K562 (cell line): ENCODE measurements at regions not wholly inside any gene's neighbourhood (a gene's known extent, or its start where the extent isn't known, plus 50 kb on each side); places are given as distances from the start of the nearest gene placed in this dataset.

Experiments
- ATAC-seq: fragments of 200-7000 bp; cut with Tn5 transposase; 3 replicates; pipeline ENCODE4 v1.9.1; 2020; ENCODE audit warnings: moderate library complexity
- BruUV-seq: library from RNA; stranded (reverse); fragments of 400-500 nt; replicated peaks from 2 replicates; lab custom pipeline; 2021; lab: Mats Ljungman, UMichigan
- CTCF ChIA-PET: fragments of 300-600 bp; formaldehyde crosslinking; extraction: SDS; loops from one replicate; lab custom pipeline; 2021; ENCODE audit warnings: low intra/inter-chr PET ratio; lab: Yijun Ruan, JAX
- POLR2A ChIA-PET: fragments of 300-600, 350-650 bp; sonication (Branson Sonifier 250); formaldehyde crosslinking; extraction: SDS; loops from one replicate; lab custom pipeline; 2021; ENCODE audit warnings: antibody characterized with exemption, inconsistent platforms; lab: Yijun Ruan, JAX
- DNase-seq, 4 experiments: peaks; one replicate each; pipeline versions ENCODE4 v3.0.0 to v3.0.0-alpha.2; 2011 to 2018; ENCODE audit warnings: low spot score in 3 of 4, mixed read lengths in 3 of 4; ENCODE audit errors: extremely low read depth in 1 of 4
- FAIRE-seq: peaks from 2 replicates; lab custom pipeline; 2011; peaks lifted over from hg19 to GRCh38; lab: Jason Lieb, UNC
- H2AFZ ChIP-seq: 2 replicates; pipeline ENCODE4 v1.6.0; 2011; ENCODE audit warnings: low read depth, low read length, control low read depth, inconsistent platforms
- H3K27ac ChIP-seq: fragments of 200-600 bp; 3 replicates; pipeline ENCODE4 v1.8.0; 2011; ENCODE audit warnings: low read depth, mild to moderate bottlenecking, control low read depth, inconsistent platforms, low read length, moderate library complexity, mixed read lengths; ENCODE audit errors: extremely low read depth
- H3K27me3 ChIP-seq, 2 experiments: fragments of 300-600 bp in 1 of 2; 2 replicates in 1 of 2; 3 replicates in 1 of 2; pipeline versions ENCODE4 v1.6.0 to v1.8.0; 2011; ENCODE audit warnings: inconsistent platforms in 2 of 2, low read length in 2 of 2, mild to moderate bottlenecking in 1 of 2, mixed read lengths in 1 of 2, moderate library complexity in 1 of 2; ENCODE audit not compliant: control insufficient read depth in 2 of 2, insufficient read depth in 2 of 2
- H3K36me3 ChIP-seq: fragments of 300-600 bp; 3 replicates; pipeline ENCODE4 v1.8.0; 2011; ENCODE audit warnings: mild to moderate bottlenecking, low read length, inconsistent platforms; ENCODE audit not compliant: control insufficient read depth, insufficient read depth
- H3K4me1 ChIP-seq, 2 experiments: fragments of 200-600 bp in 1 of 2; replicated peaks in 1 of 2; 2 replicates in 1 of 2; 3 replicates in 1 of 2; pipeline versions ENCODE4 v1.5.1 to v1.8.0; 2011; ENCODE audit warnings: inconsistent platforms in 2 of 2, low read length in 2 of 2, mild to moderate bottlenecking in 1 of 2, mixed read lengths in 1 of 2, moderate library complexity in 1 of 2; ENCODE audit not compliant: control insufficient read depth in 2 of 2, insufficient read depth in 2 of 2
- H3K4me2 ChIP-seq: 2 replicates; pipeline ENCODE4 v1.6.1; 2011; ENCODE audit warnings: low read length, control low read depth, inconsistent platforms, mixed read lengths; ENCODE audit not compliant: insufficient read depth
- H3K4me3 ChIP-seq: fragments of 200-600 bp; sonication (generic), shearing (Covaris generic); 2 replicates; pipeline ENCODE4 v1.5.1; 2016; ENCODE audit warnings: control low read depth, inconsistent platforms
- H3K79me2 ChIP-seq: fragments of 200-600 bp; 3 replicates; pipeline ENCODE4 v1.8.0; 2011; ENCODE audit warnings: low read length, inconsistent platforms; ENCODE audit not compliant: control insufficient read depth, insufficient read depth
- H3K9ac ChIP-seq, 2 experiments: 2 replicates each; pipeline versions ENCODE4 v1.6.0 to v1.6.1; 2011; ENCODE audit warnings: low read depth in 2 of 2, low read length in 2 of 2, control low read depth in 1 of 2, inconsistent platforms in 1 of 2, mild to moderate bottlenecking in 1 of 2, mixed read lengths in 1 of 2; ENCODE audit not compliant: insufficient read depth in 1 of 2
- H3K9me1 ChIP-seq: one replicate; pipeline ENCODE4 v1.6.0; 2011; ENCODE audit warnings: inconsistent platforms, mild to moderate bottlenecking, low read length, moderate library complexity; ENCODE audit not compliant: control insufficient read depth, insufficient read depth
- H3K9me3 ChIP-seq: replicated peaks from 2 replicates; pipeline ENCODE4 v1.5.1; 2011; ENCODE audit warnings: low read depth, low read length, inconsistent platforms; ENCODE audit not compliant: control insufficient read depth, insufficient read depth
- H4K20me1 ChIP-seq: replicated peaks from 2 replicates; pipeline ENCODE4 v1.6.1; 2011; ENCODE audit warnings: low read length, inconsistent platforms, mixed read lengths; ENCODE audit not compliant: control insufficient read depth, insufficient read depth
- CBX1 ChIP-seq: sonication (generic); IDR thresholded peaks from 2 replicates; pipeline ENCODE4 v1.6.1; 2016; ENCODE audit warnings: antibody characterized with exemption, low read depth, mild to moderate bottlenecking
- CBX5 ChIP-seq: IDR thresholded peaks from 2 replicates; pipeline ENCODE4 v1.6.1; 2014; ENCODE audit warnings: low read depth, borderline replicate concordance
- COPS2 ChIP-seq: fragments of 450-650 bp; conservative IDR thresholded peaks from 2 replicates; pipeline ENCODE4 v1.6.1; 2016; ENCODE audit warnings: mild to moderate bottlenecking, moderate library complexity
- CREM ChIP-seq: IDR thresholded peaks from 2 replicates; pipeline ENCODE4 v1.6.1; 2014; ENCODE audit warnings: antibody characterized with exemption, low read depth
- CSDE1 ChIP-seq, 2 experiments: fragments of 450-650 bp; IDR thresholded peaks; 2 replicates each; pipeline ENCODE4 v1.6.1; 2016; ENCODE audit warnings: mild to moderate bottlenecking in 1 of 2
- MBD2 ChIP-seq: sonication (generic); IDR thresholded peaks from 2 replicates; pipeline ENCODE4 v1.6.1; 2016; ENCODE audit warnings: low read depth, borderline replicate concordance
- NFXL1 ChIP-seq: fragments of 450-650 bp; formaldehyde crosslinking; IDR thresholded peaks from 2 replicates; pipeline ENCODE4 v1.4.0; 2021; ENCODE audit warnings: mild to moderate bottlenecking
- POLR2B ChIP-seq: fragments of 450-650 bp; IDR thresholded peaks from 2 replicates; pipeline ENCODE4 v1.6.1; 2018; ENCODE audit warnings: low read depth; ENCODE audit not compliant: partially characterized antibody
- SMC3 ChIP-seq: conservative IDR thresholded peaks from 2 replicates; pipeline ENCODE4 v1.6.1; 2011; ENCODE audit warnings: low read depth, low read length, improper control_type of control experiment; ENCODE audit not compliant: insufficient read depth
- SREBF1 ChIP-seq: fragments of 150-350 bp; IDR thresholded peaks from 2 replicates; pipeline ENCODE4 v1.6.1; 2014; ENCODE audit warnings: antibody characterized with exemption, low read depth, low read length, borderline replicate concordance
- TGIF2 ChIP-seq: sonication (generic); formaldehyde crosslinking; IDR thresholded peaks from 2 replicates; pipeline ENCODE4 v1.8.1; 2022; ENCODE audit warnings: mild to moderate bottlenecking, missing genetic modification reagents, moderate library complexity
- ZNF668 ChIP-seq: fragments of 250-450 bp; sonication (Bioruptor Pico); IDR thresholded peaks from 2 replicates; pipeline ENCODE4 v1.8.0; 2022; ENCODE audit warnings: mild to moderate bottlenecking, inconsistent platforms
- ZNF780A ChIP-seq: fragments of 250-450 bp; sonication (Bioruptor Pico); IDR thresholded peaks from 2 replicates; pipeline ENCODE4 v1.5.0; 2021; ENCODE audit warnings: mild to moderate bottlenecking
- ZSCAN32 ChIP-seq: fragments of 450-650 bp; formaldehyde crosslinking; IDR thresholded peaks from 2 replicates; pipeline ENCODE4 v1.4.0; 2020; ENCODE audit warnings: mild to moderate bottlenecking, moderate library complexity
- WGBS: fragments of 100-300 bp; shearing (Covaris generic); methylation state at CpG from one replicate; pipeline ENCODE4 v1.1.6; 2016; ENCODE audit warnings: low coverage, mixed read lengths; ENCODE audit not compliant: insufficient coverage; ENCODE audit errors: missing lambda C conversion rate; 5-methylcytosine and 5-hydroxymethylcytosine counted together
- in situ Hi-C: fragments of 300-500 bp; cut with MboI; formaldehyde crosslinking; loops from 4 replicates; pipeline ENCODE4 v1.15.0; 2018; ENCODE audit warnings: inconsistent platforms, mixed read lengths
- intact Hi-C: fragments of 100-400 bp; cut with micrococcal nuclease; formaldehyde crosslinking; loops from 2 replicates; pipeline ENCODE4 v1.14.2; 2022
- TF ChIP-seq, protein P1 (sequence below), 3 experiments: fragments of 200-800 bp in 1 of 3; sonication (Bioruptor generic) in 1 of 3; sonication (generic) in 1 of 3; formaldehyde crosslinking in 1 of 3; IDR thresholded peaks; 2 replicates each; pipeline versions ENCODE4 v1.6.1 to v1.8.0; 2016 to 2022; ENCODE audit warnings: mild to moderate bottlenecking in 2 of 3, missing compliant biosample characterization in 2 of 3, missing genetic modification characterization in 2 of 3, missing genetic modification reagents in 1 of 3
- TF ChIP-seq, protein P2 (sequence below): fragments of 250-450 bp; sonication (Bioruptor Pico); IDR thresholded peaks from 2 replicates; pipeline ENCODE4 v1.4.0; 2020

DNA sequence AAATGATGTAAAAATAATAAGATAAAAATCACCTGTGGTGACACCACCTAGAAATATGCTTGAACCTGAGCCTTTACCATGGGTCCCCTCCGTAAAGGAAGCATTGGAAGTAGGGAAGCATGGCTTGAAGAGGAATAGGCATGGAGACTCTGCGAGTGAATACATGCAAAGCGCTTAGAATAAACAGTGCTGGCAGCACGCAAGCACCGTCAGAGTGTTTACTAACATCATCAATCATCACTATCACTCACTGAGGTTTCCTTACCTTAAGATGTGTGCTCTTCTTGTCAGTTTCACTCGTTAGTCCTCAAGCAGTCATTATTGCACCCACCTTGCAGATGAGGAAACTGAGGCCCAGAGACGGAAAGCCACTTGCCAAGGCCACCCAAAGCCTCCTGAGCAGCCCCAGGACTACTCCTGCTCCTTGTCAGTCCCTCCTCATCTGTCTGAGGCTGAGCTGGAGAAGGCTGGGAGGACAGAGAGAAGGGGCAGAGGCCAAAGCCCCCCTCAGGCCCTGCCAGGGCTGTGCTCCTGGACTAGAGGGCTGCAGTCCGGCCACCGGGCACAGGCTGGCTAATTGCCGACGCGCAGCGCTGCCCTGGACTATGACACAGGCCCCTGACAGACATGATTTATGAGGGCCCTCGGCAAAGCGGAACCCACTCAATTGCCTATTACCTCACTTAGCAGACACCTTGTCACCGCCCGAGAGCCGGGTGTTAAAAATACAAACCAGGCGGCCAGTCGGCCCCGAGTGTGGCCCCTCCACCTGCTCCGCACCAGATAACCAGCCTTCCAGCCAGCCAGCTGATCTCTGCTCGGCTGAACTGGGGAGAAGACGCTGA, 168.9 kb downstream of the MN1 start:
- no peaks in the 10 kb centered on the region for H3K9me3 ChIP-seq
- H3K27ac ChIP-seq: no peak overlapping the region
- no peaks in the 10 kb centered on the region for H3K79me2 ChIP-seq
- no TSS peak for BruUV-seq
- ATAC-seq (peak; percentile 69), FAIRE-seq (no peak), DNase-seq (peak in 3 of 4 experiments; percentile 14 to 52 (median 40))
- H3K27me3 ChIP-seq: peaks cover 3 to 15% of the 10 kb centered on the region in 2 experiments; a peak in 4 of 5 replicates
- in situ Hi-C loops: no loop called here
- POLR2A ChIA-PET: interaction anchor here (0.6 kb wide), 1 partner anchor 120 kb away, joined by 3 read pairs; no protein-coding TSS in a partner anchor
- H3K4me1 ChIP-seq: peaks cover 0 to 9% of the 10 kb centered on the region in 2 experiments; a peak in 2 of 5 replicates
- no peaks in the 10 kb centered on the region for H3K9me1 ChIP-seq
- no peak overlapping the region for H3K4me2 ChIP-seq
- no peaks in the 10 kb centered on the region for H3K36me3 ChIP-seq
- no peaks in the 10 kb centered on the region; the same call in 1 of the 2 replicates for H4K20me1 ChIP-seq
- no peak overlapping the region for H2AFZ ChIP-seq
- WGBS: 4% methylated on average over 16 of the region's 24 CpGs
- CTCF ChIA-PET: no interaction called here
- H3K9ac ChIP-seq: no peak overlapping the region
- intact Hi-C loops: no loop called here
- H3K4me3 ChIP-seq: no peak overlapping the region
- TF ChIP-seq SMC3 (no peak), ZNF668 (CRISPR knock-in tag) (no peak), CREM (peak; percentile 24; the same call in 1 of the 2 replicates), SREBF1 (no peak), COPS2 (no peak), MBD2 (no peak), NFXL1 (no peak), ZNF780A (no peak), POLR2B (no peak), CSDE1 (IDR thresholded peaks at IDR 0.05) (no peak), ZSCAN32 (CRISPR knock-in tag) (no peak), CBX1 (no peak), TGIF2 (CRISPR knock-in tag) (no peak), CBX5 (no peak)
- TF ChIP-seq, protein P1, sequence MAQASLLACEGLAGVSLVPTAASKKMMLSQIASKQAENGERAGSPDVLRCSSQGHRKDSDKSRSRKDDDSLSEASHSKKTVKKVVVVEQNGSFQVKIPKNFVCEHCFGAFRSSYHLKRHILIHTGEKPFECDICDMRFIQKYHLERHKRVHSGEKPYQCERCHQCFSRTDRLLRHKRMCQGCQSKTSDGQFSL (CRISPR knock-in tag; IDR thresholded peaks at IDR 0.05): no peak
- TF ChIP-seq, protein P1 (tag; IDR thresholded peaks at IDR 0.05): no peak
- TF ChIP-seq, protein P2, sequence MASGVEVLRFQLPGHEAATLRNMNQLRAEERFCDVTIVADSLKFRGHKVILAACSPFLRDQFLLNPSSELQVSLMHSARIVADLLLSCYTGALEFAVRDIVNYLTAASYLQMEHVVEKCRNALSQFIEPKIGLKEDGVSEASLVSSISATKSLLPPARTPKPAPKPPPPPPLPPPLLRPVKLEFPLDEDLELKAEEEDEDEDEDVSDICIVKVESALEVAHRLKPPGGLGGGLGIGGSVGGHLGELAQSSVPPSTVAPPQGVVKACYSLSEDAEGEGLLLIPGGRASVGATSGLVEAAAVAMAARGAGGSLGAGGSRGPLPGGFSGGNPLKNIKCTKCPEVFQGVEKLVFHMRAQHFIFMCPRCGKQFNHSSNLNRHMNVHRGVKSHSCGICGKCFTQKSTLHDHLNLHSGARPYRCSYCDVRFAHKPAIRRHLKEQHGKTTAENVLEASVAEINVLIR: no peak
